Astrocyte (in vitro differentiated cells and primary cell): ENCODE measurements at regions not wholly inside any gene's neighbourhood (a gene's known extent, or its start where the extent isn't known, plus 50 kb on each side); places are given as distances from the start of the nearest gene placed in this dataset.

Source experiments
- CTCF ChIP-seq: IDR thresholded peaks from 2 replicates; pipeline ENCODE4 v1.5.1; 2011; ENCODE audit warnings: low read depth, mild to moderate bottlenecking, inconsistent platforms, low read length, moderate library complexity; ENCODE audit not compliant: insufficient read depth
- EZH2 ChIP-seq: IDR thresholded peaks from 2 replicates; pipeline ENCODE4 v1.6.1; 2012; ENCODE audit warnings: mild to moderate bottlenecking, low read length, inconsistent platforms; ENCODE audit not compliant: insufficient read depth

- TF ChIP-seq CTCF (no peak), EZH2 (no peak)
These were observed 252.5 kb downstream of the RPL10L start for GRCh38 chr14:46399049-46399448.
